ENCODE measurements at regions not wholly inside any gene's neighbourhood (a gene's known extent, or its start where the extent isn't known, plus 50 kb on each side); places are given as distances from the start of the nearest gene placed in this dataset.

DNA sequence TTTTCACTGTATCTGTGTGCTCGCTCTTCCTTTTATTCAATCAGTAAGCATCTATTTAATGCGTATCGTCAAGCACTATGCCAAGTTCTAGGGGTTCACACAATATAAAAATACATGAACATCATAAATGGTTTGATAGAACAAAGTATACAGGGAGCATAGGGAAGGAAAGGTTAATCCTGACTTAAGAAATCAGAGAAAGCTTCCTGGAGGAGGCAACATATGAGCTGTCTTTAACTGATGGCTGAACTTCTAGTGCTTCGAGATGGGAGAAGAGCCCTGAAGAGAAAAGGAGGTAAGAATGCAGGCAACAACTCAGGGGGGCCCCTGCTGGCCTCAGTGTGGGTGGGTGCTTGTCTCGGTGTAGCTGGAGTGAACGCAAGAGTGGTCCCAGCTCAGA, 63.6 kb upstream of the GALNT2 start:
- TF ChIP-seq, protein P1, sequence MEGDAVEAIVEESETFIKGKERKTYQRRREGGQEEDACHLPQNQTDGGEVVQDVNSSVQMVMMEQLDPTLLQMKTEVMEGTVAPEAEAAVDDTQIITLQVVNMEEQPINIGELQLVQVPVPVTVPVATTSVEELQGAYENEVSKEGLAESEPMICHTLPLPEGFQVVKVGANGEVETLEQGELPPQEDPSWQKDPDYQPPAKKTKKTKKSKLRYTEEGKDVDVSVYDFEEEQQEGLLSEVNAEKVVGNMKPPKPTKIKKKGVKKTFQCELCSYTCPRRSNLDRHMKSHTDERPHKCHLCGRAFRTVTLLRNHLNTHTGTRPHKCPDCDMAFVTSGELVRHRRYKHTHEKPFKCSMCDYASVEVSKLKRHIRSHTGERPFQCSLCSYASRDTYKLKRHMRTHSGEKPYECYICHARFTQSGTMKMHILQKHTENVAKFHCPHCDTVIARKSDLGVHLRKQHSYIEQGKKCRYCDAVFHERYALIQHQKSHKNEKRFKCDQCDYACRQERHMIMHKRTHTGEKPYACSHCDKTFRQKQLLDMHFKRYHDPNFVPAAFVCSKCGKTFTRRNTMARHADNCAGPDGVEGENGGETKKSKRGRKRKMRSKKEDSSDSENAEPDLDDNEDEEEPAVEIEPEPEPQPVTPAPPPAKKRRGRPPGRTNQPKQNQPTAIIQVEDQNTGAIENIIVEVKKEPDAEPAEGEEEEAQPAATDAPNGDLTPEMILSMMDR (IDR thresholded peaks at IDR 0.05), result no peak
- H3K4me1 ChIP-seq (ENCODE audit: control insufficient read depth in 1 of 2, insufficient read depth in 1 of 2, low read depth in 1 of 2, low read length in 1 of 2), result peaks cover 37 to 38% of the 10 kb centered on the region in 2 experiments
- no peaks in the 10 kb centered on the region for H3K9me3 ChIP-seq
- H3K27me3 ChIP-seq, result no peaks in the 10 kb centered on the region
- no peaks in the 10 kb centered on the region for H3K36me3 ChIP-seq
- H3K27ac ChIP-seq, result peak overlapping the region; percentile 66
- no peak overlapping the region for H3K4me3 ChIP-seq (ENCODE audit: low read depth in 1 of 2, low read length in 1 of 2)

DNA sequence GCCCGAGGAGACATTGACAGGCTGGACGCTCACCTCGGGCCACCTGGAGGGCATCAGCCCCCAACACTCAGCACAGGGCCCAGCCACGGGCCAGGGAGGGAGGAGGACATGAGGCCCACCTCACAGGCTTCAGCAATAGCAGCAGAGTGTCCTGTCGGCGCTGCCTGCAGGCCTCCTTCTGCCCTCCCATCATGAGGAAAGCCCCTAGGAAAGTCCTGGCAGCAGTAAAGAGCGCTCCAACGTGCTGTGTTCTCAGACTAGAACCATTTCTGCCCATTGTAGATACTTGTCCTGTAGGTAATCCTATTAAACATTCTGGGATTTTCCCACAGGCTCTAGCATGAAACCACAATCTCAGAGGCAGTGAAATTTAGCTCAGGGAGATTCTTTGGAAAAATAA, 62.0 kb upstream of the GALNT2 start:
- Histone ChIP-seq H3K36me3 (no peaks in the 10 kb centered on the region), H3K27ac (peak overlapping the region; percentile 66), H3K27me3 (no peaks in the 10 kb centered on the region), H3K4me1 (ENCODE audit: control insufficient read depth in 1 of 2, insufficient read depth in 1 of 2, low read depth in 1 of 2, low read length in 1 of 2) (peaks cover 53 to 54% of the 10 kb centered on the region in 2 experiments), H3K9me3 (no peaks in the 10 kb centered on the region), H3K4me3 (ENCODE audit: low read depth in 1 of 2, low read length in 1 of 2) (no peak overlapping the region)
- TF ChIP-seq, protein P1 (IDR thresholded peaks at IDR 0.05), result no peak

DNA sequence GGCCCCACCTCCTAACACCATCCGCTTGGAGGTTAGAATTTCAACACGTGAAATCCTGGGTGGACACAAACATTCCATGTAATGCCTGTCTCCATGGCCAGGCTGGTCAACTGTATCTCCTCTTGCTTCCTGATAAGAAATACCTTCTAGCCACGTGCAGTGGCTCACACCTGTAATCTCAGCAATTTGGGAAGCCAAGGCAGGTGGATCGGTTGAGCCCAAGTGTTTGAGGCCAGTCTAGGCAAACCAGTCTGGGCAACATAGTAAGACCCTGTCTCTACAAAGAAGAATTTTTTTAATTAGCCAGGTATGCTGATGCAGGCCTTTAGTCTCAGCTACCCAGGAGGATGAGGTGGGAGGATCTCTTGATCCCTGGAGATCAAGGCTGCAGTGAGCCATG, 58.3 kb upstream of the GALNT2 start:
- Histone ChIP-seq H3K4me3 (ENCODE audit: low read depth in 1 of 2, low read length in 1 of 2) (no peak overlapping the region), H3K4me1 (ENCODE audit: control insufficient read depth in 1 of 2, insufficient read depth in 1 of 2, low read depth in 1 of 2, low read length in 1 of 2) (peaks cover 48 to 51% of the 10 kb centered on the region in 2 experiments)
- TF ChIP-seq, protein P1 (IDR thresholded peaks at IDR 0.05), result no peak

DNA sequence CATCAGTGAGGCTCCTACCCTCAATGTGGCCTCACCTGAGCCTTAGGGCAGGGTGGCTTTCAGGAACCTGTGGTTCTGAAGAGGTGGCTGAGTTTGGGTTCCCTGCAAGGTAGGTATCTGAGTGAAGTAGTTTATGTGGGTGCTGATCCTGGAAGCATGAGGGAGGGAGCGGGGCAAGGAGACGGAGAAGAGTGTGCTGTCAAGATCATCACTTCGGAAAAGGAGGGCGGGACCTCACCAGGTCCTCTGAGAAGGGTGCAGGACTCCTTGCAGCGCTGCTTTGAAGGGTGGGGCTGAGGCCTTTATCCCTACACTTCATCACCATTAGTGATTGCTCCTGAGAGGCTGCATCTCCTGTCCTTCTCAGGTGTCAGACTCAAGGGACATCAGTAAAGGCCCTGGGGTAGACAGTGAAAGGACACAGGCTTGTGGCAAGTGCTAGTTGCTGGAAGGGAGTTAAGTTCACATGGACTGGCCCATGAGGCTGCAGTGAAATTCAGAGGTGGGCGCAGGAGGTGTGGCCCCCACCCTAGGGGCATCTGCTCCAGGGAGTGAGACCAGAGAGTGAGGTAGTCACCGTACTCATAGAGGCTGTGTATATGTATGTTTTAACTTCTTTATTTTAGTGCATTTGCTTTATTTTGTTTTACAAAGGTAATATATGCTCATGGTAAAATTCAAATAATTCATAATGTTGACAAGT, 57.3 kb upstream of the GALNT2 start:
- TF ChIP-seq, protein P1 (IDR thresholded peaks at IDR 0.05), result no peak
- Histone ChIP-seq H3K27me3 (no peaks in the 10 kb centered on the region), H3K27ac (no peak overlapping the region), H3K4me1 (ENCODE audit: control insufficient read depth in 1 of 2, insufficient read depth in 1 of 2, low read depth in 1 of 2, low read length in 1 of 2) (peaks cover 37 to 40% of the 10 kb centered on the region in 2 experiments), H3K9me3 (no peaks in the 10 kb centered on the region), H3K36me3 (no peaks in the 10 kb centered on the region), H3K4me3 (ENCODE audit: low read depth in 1 of 2, low read length in 1 of 2) (no peak overlapping the region)

More for the DNA sequence above, 58.3 kb upstream of the GALNT2 start:
- no peak overlapping the region for H3K27ac ChIP-seq
- no peaks in the 10 kb centered on the region for H3K27me3 ChIP-seq
- no peaks in the 10 kb centered on the region for H3K9me3 ChIP-seq
- no peaks in the 10 kb centered on the region for H3K36me3 ChIP-seq

DNA sequence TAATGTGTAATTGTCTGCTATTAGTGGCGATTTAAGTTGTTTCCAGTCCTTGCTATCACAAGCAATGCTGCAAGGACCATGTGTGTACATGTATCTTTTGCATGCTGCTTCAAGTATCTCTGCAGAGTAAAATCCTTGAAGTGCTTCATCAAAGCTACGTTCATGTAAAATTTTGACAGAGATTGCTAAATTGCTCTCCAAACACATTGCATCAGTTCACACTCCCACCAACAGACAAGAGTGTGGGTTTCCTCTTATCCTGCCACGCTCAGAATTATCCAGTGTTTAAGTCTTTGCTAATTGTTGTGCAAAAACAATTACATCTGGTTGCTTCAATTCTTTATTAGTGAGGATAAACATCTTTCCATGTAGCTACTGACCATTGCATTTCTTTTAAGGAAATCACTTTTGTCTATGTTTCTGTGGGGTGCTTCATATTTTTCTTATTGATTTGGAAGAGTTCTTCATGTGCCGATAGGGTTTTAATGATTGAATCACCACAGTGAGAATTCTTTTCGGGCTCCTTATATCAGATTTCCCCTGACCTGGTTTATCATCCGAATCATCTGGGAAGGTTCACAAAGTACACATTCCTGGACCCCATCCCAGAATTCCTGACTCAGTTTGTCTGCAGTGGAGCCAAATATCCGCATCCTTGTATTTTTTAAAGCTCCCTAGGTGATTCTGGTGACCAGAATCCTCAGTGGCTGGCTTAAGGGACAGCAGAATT, 56.3 kb upstream of the GALNT2 start:
- no peaks in the 10 kb centered on the region for H3K36me3 ChIP-seq
- peak overlapping the region; percentile 22 for H3K27ac ChIP-seq
- no peaks in the 10 kb centered on the region for H3K27me3 ChIP-seq
- no peaks in the 10 kb centered on the region for H3K9me3 ChIP-seq
- H3K4me1 ChIP-seq (ENCODE audit: control insufficient read depth in 1 of 2, insufficient read depth in 1 of 2, low read depth in 1 of 2, low read length in 1 of 2), result peaks cover 32 to 36% of the 10 kb centered on the region in 2 experiments
- H3K4me3 ChIP-seq (ENCODE audit: low read depth in 1 of 2, low read length in 1 of 2), result no peak overlapping the region
- TF ChIP-seq, protein P1 (IDR thresholded peaks at IDR 0.05), result no peak
